Liver (tissue), 7 donors: ENCODE measurements at regions not wholly inside any gene's neighbourhood (a gene's known extent, or its start where the extent isn't known, plus 50 kb on each side); places are given as distances from the start of the nearest gene placed in this dataset.

Experiments used
- DNase-seq: peaks from one replicate; pipeline ENCODE4 v3.0.0-alpha.2; 2017; ENCODE audit warnings: low spot score
- H3K27ac ChIP-seq, 2 donors: one replicate each; pipeline ENCODE4 v1.7.0; 2013; ENCODE audit warnings: inconsistent platforms in 2 of 2, low read length in 2 of 2, control low read depth in 1 of 2, low read depth in 1 of 2, mild to moderate bottlenecking in 1 of 2
- H3K27me3 ChIP-seq, 4 donors: one replicate each; pipeline versions ENCODE4 v1.6.1 to v1.7.0; 2013; ENCODE audit warnings: low read length in 3 of 4, inconsistent platforms in 1 of 4, mild to moderate bottlenecking in 1 of 4, moderate library complexity in 1 of 4; ENCODE audit not compliant: control insufficient read depth in 4 of 4, insufficient read depth in 4 of 4
- H3K36me3 ChIP-seq, 4 donors: one replicate each; pipeline versions ENCODE4 v1.6.1 to v1.7.0; 2013; ENCODE audit warnings: low read length in 3 of 4, mild to moderate bottlenecking in 3 of 4, low read depth in 1 of 4, moderate library complexity in 1 of 4; ENCODE audit not compliant: control insufficient read depth in 4 of 4, insufficient read depth in 3 of 4
- H3K4me1 ChIP-seq, 4 donors: one replicate each; pipeline versions ENCODE4 v1.6.1 to v1.7.0; 2013; ENCODE audit warnings: low read length in 3 of 4, mild to moderate bottlenecking in 3 of 4, moderate library complexity in 1 of 4; ENCODE audit not compliant: control insufficient read depth in 4 of 4, insufficient read depth in 4 of 4
- H3K4me3 ChIP-seq, 3 donors: one replicate each; pipeline versions ENCODE4 v1.6.1 to v1.7.0; 2013; ENCODE audit warnings: low read length in 3 of 3, control low read depth in 1 of 3, low read depth in 1 of 3, mild to moderate bottlenecking in 1 of 3
- H3K9ac ChIP-seq, 2 donors: one replicate each; pipeline ENCODE4 v1.7.0; 2013; ENCODE audit warnings: low read length in 2 of 2, mild to moderate bottlenecking in 2 of 2, moderate library complexity in 2 of 2, control low read depth in 1 of 2, low read depth in 1 of 2
- H3K9me3 ChIP-seq, 4 donors: one replicate each; pipeline versions ENCODE4 v1.6.1 to v1.7.0; 2013; ENCODE audit warnings: low read length in 3 of 4; ENCODE audit not compliant: control insufficient read depth in 4 of 4
- EGR1 ChIP-seq, 2 donors: IDR thresholded peaks; 2 replicates each; pipeline ENCODE4 v1.6.1; 2016 to 2018; ENCODE audit warnings: antibody characterized with exemption in 2 of 2, low read depth in 2 of 2
- FOXA1 ChIP-seq: IDR thresholded peaks from 2 replicates; pipeline ENCODE4 v1.6.1; 2016; ENCODE audit warnings: antibody characterized with exemption
- FOXA2 ChIP-seq: IDR thresholded peaks from 2 replicates; pipeline ENCODE4 v1.6.1; 2016; ENCODE audit warnings: antibody characterized with exemption
- HNF4A ChIP-seq, 2 donors: conservative IDR thresholded peaks; 2 replicates each; pipeline ENCODE4 v1.6.1; 2016; ENCODE audit warnings: antibody characterized with exemption in 2 of 2, mild to moderate bottlenecking in 2 of 2
- HNF4G ChIP-seq: IDR thresholded peaks from 2 replicates; pipeline ENCODE4 v1.6.1; 2016; ENCODE audit warnings: antibody characterized with exemption
- JUND ChIP-seq, 2 donors: IDR thresholded peaks; 2 replicates each; pipeline ENCODE4 v1.6.1; 2016; ENCODE audit warnings: antibody characterized with exemption in 2 of 2
- NR2F2 ChIP-seq: IDR thresholded peaks from 2 replicates; pipeline ENCODE4 v1.6.1; 2016; ENCODE audit warnings: antibody characterized with exemption
- RAD21 ChIP-seq, 2 donors: IDR thresholded peaks; 2 replicates each; pipeline ENCODE4 v1.6.1; 2016; ENCODE audit warnings: antibody characterized with exemption in 2 of 2, mild to moderate bottlenecking in 2 of 2
- RXRA ChIP-seq, 2 donors: IDR thresholded peaks; 2 replicates each; pipeline ENCODE4 v1.6.1; 2017 to 2018; ENCODE audit warnings: antibody characterized with exemption in 2 of 2, mild to moderate bottlenecking in 1 of 2
- SP1 ChIP-seq: IDR thresholded peaks from 2 replicates; pipeline ENCODE4 v1.6.1; 2018; ENCODE audit warnings: antibody characterized with exemption, mild to moderate bottlenecking
- TAF1 ChIP-seq: conservative IDR thresholded peaks from 2 replicates; pipeline ENCODE4 v1.6.1; 2016; ENCODE audit warnings: antibody characterized with exemption, mild to moderate bottlenecking
- YY1 ChIP-seq: IDR thresholded peaks from 2 replicates; pipeline ENCODE4 v1.6.1; 2016; ENCODE audit warnings: antibody characterized with exemption, mild to moderate bottlenecking
- WGBS: extraction: QIAGEN DNeasy Blood & Tissue Kit; methylation state at CpG from one replicate; pipeline ENCODE4 v1.1.7; 2013; 5-methylcytosine and 5-hydroxymethylcytosine counted together
- TF ChIP-seq, protein P1 (sequence below): IDR thresholded peaks from 2 replicates; pipeline ENCODE4 v1.6.1; 2016; ENCODE audit warnings: antibody characterized with exemption
- TF ChIP-seq, protein P2 (sequence below): IDR thresholded peaks from 2 replicates; pipeline ENCODE4 v1.6.1; 2016; ENCODE audit warnings: antibody characterized with exemption, mild to moderate bottlenecking
- TF ChIP-seq, protein P3 (sequence below): IDR thresholded peaks from 2 replicates; pipeline ENCODE4 v1.6.1; 2016; ENCODE audit warnings: antibody characterized with exemption
- TF ChIP-seq, protein P4 (sequence below): IDR thresholded peaks from 2 replicates; pipeline ENCODE4 v1.6.1; 2016; ENCODE audit warnings: antibody characterized with exemption
- donor health status: healthy.
- donor health status: healthy.
- donor health status: healthy.
- donor health status: healthy.

DNA sequence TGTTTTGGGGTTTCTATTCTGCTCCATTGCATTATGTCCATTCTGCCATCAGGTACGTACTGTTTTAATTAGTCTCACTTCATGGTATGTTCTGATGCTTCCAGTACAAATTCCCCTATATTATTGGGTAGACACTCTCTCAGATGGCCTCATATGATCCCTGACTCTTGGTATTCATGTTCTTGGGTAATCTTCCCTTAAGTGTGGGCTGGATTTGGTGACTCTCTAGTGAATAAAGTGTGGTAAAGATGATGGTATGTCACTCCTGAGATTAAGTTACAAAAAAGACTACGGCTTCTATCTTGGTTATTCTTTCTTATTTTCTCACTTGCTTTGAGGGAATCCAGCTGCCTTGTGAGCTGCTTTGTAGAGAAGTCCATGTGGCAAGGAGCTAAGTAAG, 89.6 kb upstream of the TBC1D5 start:
- no peak overlapping the region for H3K4me3 ChIP-seq
- TF ChIP-seq, protein P1, sequence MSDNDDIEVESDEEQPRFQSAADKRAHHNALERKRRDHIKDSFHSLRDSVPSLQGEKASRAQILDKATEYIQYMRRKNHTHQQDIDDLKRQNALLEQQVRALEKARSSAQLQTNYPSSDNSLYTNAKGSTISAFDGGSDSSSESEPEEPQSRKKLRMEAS: no peak
- no peak for TF ChIP-seq HNF4G
- TF ChIP-seq, protein P2, sequence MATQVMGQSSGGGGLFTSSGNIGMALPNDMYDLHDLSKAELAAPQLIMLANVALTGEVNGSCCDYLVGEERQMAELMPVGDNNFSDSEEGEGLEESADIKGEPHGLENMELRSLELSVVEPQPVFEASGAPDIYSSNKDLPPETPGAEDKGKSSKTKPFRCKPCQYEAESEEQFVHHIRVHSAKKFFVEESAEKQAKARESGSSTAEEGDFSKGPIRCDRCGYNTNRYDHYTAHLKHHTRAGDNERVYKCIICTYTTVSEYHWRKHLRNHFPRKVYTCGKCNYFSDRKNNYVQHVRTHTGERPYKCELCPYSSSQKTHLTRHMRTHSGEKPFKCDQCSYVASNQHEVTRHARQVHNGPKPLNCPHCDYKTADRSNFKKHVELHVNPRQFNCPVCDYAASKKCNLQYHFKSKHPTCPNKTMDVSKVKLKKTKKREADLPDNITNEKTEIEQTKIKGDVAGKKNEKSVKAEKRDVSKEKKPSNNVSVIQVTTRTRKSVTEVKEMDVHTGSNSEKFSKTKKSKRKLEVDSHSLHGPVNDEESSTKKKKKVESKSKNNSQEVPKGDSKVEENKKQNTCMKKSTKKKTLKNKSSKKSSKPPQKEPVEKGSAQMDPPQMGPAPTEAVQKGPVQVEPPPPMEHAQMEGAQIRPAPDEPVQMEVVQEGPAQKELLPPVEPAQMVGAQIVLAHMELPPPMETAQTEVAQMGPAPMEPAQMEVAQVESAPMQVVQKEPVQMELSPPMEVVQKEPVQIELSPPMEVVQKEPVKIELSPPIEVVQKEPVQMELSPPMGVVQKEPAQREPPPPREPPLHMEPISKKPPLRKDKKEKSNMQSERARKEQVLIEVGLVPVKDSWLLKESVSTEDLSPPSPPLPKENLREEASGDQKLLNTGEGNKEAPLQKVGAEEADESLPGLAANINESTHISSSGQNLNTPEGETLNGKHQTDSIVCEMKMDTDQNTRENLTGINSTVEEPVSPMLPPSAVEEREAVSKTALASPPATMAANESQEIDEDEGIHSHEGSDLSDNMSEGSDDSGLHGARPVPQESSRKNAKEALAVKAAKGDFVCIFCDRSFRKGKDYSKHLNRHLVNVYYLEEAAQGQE: no peak
- no peak for TF ChIP-seq YY1
- TF ChIP-seq FOXA2: no peak
- no peak for TF ChIP-seq TAF1
- no peak for TF ChIP-seq JUND (IDR thresholded peaks at IDR 0.05)
- TF ChIP-seq NR2F2: no peak
- no peak for TF ChIP-seq RXRA (IDR thresholded peaks at IDR 0.05)
- TF ChIP-seq, protein P3, sequence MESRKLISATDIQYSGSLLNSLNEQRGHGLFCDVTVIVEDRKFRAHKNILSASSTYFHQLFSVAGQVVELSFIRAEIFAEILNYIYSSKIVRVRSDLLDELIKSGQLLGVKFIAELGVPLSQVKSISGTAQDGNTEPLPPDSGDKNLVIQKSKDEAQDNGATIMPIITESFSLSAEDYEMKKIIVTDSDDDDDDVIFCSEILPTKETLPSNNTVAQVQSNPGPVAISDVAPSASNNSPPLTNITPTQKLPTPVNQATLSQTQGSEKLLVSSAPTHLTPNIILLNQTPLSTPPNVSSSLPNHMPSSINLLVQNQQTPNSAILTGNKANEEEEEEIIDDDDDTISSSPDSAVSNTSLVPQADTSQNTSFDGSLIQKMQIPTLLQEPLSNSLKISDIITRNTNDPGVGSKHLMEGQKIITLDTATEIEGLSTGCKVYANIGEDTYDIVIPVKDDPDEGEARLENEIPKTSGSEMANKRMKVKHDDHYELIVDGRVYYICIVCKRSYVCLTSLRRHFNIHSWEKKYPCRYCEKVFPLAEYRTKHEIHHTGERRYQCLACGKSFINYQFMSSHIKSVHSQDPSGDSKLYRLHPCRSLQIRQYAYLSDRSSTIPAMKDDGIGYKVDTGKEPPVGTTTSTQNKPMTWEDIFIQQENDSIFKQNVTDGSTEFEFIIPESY: no peak
- no peak for TF ChIP-seq RAD21 (IDR thresholded peaks at IDR 0.05)
- TF ChIP-seq FOXA1: no peak
- H3K4me1 ChIP-seq: no peaks in the 10 kb centered on the region
- H3K27ac ChIP-seq: no peak overlapping the region
- no peaks in the 10 kb centered on the region for H3K9me3 ChIP-seq
- DNase-seq: no peak
- H3K27me3 ChIP-seq: no peaks in the 10 kb centered on the region
- H3K36me3 ChIP-seq: no peaks in the 10 kb centered on the region
- WGBS: 94% methylated on average over 2 of the region's 2 CpGs
- H3K9ac ChIP-seq: no peak overlapping the region

DNA sequence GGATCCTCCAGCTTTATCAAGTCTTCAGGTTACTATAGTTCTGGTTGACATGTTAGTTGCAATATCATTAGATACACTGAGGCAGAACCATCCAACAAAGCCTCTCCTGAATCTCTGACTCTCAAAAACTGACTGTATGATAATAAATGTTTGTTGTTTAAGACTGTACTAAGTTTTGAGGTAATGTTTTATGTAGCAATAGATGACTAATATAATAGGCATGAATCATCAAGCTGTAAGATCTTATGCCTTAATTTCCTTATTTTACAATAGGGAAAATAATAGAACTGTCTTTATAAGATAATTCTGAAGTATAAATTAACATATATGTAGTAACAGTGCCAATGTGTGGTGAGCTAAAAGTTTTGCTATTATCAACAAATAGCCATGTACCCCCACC, 88.9 kb upstream of the TBC1D5 start:
- no peak overlapping the region for H3K9ac ChIP-seq
- no peak for DNase-seq
- TF ChIP-seq HNF4G (no peak), FOXA1 (no peak), TAF1 (no peak), EGR1 (IDR thresholded peaks at IDR 0.05; ENCODE audit: low read depth in 2 of 2) (no peak), RXRA (IDR thresholded peaks at IDR 0.05) (no peak), SP1 (no peak), NR2F2 (no peak), HNF4A (conservative IDR thresholded peaks at IDR 0.05) (no peak)
- TF ChIP-seq, protein P1: no peak
- TF ChIP-seq, protein P4, sequence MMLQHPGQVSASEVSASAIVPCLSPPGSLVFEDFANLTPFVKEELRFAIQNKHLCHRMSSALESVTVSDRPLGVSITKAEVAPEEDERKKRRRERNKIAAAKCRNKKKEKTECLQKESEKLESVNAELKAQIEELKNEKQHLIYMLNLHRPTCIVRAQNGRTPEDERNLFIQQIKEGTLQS: no peak
- no peak overlapping the region for H3K27ac ChIP-seq
- H3K36me3 ChIP-seq: no peaks in the 10 kb centered on the region
- no peaks in the 10 kb centered on the region for H3K27me3 ChIP-seq
- H3K4me3 ChIP-seq: no peak overlapping the region
- H3K9me3 ChIP-seq: no peaks in the 10 kb centered on the region
- no peaks in the 10 kb centered on the region for H3K4me1 ChIP-seq
